GM13977 (cell line): ENCODE measurements at regions not wholly inside any gene's neighbourhood (a gene's known extent, or its start where the extent isn't known, plus 50 kb on each side); places are given as distances from the start of the nearest gene placed in this dataset.
"Not testable (repeated sequence)": the region's sequence is repeated elsewhere in the genome, so short reads cannot be mapped to it uniquely, and the experiment has no call there.

Experiments
- DNase-seq: peaks from one replicate; pipeline ENCODE4 v3.0.0; 2012; ENCODE audit warnings: low spot score
- CTCF ChIP-seq: IDR thresholded peaks from 2 replicates; pipeline ENCODE4 v1.5.1; 2012; ENCODE audit warnings: mild to moderate bottlenecking, control low read depth; ENCODE audit not compliant: insufficient read depth; ENCODE audit errors: extremely low read depth, missing control alignments
- in situ Hi-C: fragments of 300-500 bp; cut with MboI; formaldehyde crosslinking; loops from one replicate; pipeline ENCODE4 v1.12.0; 2022; ENCODE audit warnings: low sequenced_read_pairs, low pct_unique_long_range_greater_than_20kb, mixed read lengths, inconsistent platforms; ENCODE audit not compliant: unreplicated experiment

- in situ Hi-C loops = no loop called here
- no peak for DNase-seq
- TF ChIP-seq CTCF = no peak
These were observed 353.4 kb upstream of the VRK2 start for GRCh38 chr2:57693177-57693576.

GRCh38 chr2:57693965-57694364, 352.6 kb upstream of the VRK2 start:
- no peak for DNase-seq
- in situ Hi-C loops = no loop called here
- TF ChIP-seq CTCF = no peak

- in situ Hi-C loops = no loop called here
- no peak for TF ChIP-seq CTCF
These were observed 350.6 kb upstream of the VRK2 start for GRCh38 chr2:57696016-57696415.

GRCh38 chr2:57698392-57698791, 348.2 kb upstream of the VRK2 start:
- no peak for TF ChIP-seq CTCF
- DNase-seq = no peak
- in situ Hi-C loops = no loop called here

More at GRCh38 chr2:57696016-57696415, 350.6 kb upstream of the VRK2 start:
- no peak for DNase-seq

- in situ Hi-C loops = no loop called here
- no peak for TF ChIP-seq CTCF
- DNase-seq = no peak
These were observed 347.6 kb upstream of the VRK2 start for GRCh38 chr2:57698935-57699449.

GRCh38 chr2:57701391-57701791, 345.2 kb upstream of the VRK2 start:
- no peak for TF ChIP-seq CTCF
- in situ Hi-C loops = no loop called here
- no peak for DNase-seq

- DNase-seq = no peak
- TF ChIP-seq CTCF = no peak
- in situ Hi-C loops = no loop called here
These were observed 343.2 kb upstream of the VRK2 start for GRCh38 chr2:57703407-57703806.

GRCh38 chr2:57707794-57708193, 338.8 kb upstream of the VRK2 start:
- in situ Hi-C loops, DNase-seq: not testable (repeated sequence)
